ENCODE measurements at regions not wholly inside any gene's neighbourhood (a gene's known extent, or its start where the extent isn't known, plus 50 kb on each side); places are given as distances from the start of the nearest gene placed in this dataset.

- DNase-seq (ENCODE audit: low read depth), result no peak
- TF ChIP-seq CTCF (IDR thresholded peaks at IDR 0.05; ENCODE audit: insufficient read depth, low read depth, low read length, missing control alignments), result no peak
- H3K4me3 ChIP-seq (ENCODE audit: low read depth, low read length), result no peak overlapping the region
These were observed 178.7 kb downstream of the BMP7 start for GRCh38 chr20:57087705-57088104.

- TF ChIP-seq CTCF (IDR thresholded peaks at IDR 0.05; ENCODE audit: insufficient read depth, low read depth, low read length, missing control alignments), result no peak
- DNase-seq (ENCODE audit: low read depth), result no peak
- no peak overlapping the region for H3K4me3 ChIP-seq (ENCODE audit: low read depth, low read length)
These were observed 178.0 kb downstream of the BMP7 start for GRCh38 chr20:57088436-57088835.

- no peak overlapping the region for H3K4me3 ChIP-seq (ENCODE audit: low read depth, low read length)
- DNase-seq (ENCODE audit: low read depth), result peak; percentile 68
- TF ChIP-seq CTCF (IDR thresholded peaks at IDR 0.05; ENCODE audit: insufficient read depth, low read depth, low read length, missing control alignments), result peak; percentile 94
These were observed 176.7 kb downstream of the BMP7 start for GRCh38 chr20:57089699-57090144.

DNA sequence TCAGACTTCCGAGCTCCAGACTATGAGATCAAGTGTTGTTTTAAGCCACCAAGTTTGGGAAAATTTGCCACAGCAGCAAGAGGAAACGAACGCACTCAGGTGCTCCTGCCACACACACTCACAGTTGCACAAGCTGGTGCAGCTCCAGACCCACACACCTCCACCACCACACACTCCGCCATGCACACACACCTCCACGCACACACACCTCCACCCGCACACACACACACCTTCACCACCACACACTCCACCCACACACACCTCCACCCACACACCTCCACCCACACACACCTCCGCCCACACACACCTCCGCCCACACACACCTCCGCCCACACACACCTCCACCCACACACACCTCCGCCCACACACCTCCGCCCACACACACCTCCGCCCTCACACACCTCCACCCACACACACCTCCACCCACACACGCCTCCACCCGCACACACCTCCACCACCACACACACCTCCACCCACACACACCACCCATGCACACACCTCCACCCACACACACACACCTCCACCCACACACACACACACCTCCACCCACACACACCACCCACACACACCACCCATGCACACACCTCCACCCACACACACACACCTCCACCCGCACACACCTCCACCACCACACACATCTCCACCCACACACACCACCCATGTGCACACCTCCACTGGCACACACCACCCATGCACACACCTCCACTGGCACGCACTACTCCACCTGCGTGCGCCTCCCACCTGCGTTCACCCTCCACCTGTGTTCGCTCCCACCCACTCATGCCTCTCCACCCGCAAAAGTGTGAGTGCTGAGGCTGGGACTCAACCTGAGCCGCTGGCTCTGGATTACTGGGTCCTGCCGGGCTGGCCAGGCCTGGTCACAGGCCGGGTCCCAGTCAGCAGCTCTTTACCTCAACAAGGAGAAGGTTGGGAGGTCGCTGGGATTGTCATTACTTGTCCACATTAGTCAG is 175.6 kb downstream of the BMP7 start:
- no peak overlapping the region for H3K4me3 ChIP-seq (ENCODE audit: low read depth, low read length)
- no peak for TF ChIP-seq CTCF (IDR thresholded peaks at IDR 0.05; ENCODE audit: insufficient read depth, low read depth, low read length, missing control alignments)
- DNase-seq (ENCODE audit: low read depth), result no peak

GRCh38 chr20:57091748-57092111 is 174.7 kb downstream of the BMP7 start:
- no peak overlapping the region for H3K4me3 ChIP-seq (ENCODE audit: low read depth, low read length)
- DNase-seq (ENCODE audit: low read depth), result no peak
- TF ChIP-seq CTCF (IDR thresholded peaks at IDR 0.05; ENCODE audit: insufficient read depth, low read depth, low read length, missing control alignments), result no peak

DNA sequence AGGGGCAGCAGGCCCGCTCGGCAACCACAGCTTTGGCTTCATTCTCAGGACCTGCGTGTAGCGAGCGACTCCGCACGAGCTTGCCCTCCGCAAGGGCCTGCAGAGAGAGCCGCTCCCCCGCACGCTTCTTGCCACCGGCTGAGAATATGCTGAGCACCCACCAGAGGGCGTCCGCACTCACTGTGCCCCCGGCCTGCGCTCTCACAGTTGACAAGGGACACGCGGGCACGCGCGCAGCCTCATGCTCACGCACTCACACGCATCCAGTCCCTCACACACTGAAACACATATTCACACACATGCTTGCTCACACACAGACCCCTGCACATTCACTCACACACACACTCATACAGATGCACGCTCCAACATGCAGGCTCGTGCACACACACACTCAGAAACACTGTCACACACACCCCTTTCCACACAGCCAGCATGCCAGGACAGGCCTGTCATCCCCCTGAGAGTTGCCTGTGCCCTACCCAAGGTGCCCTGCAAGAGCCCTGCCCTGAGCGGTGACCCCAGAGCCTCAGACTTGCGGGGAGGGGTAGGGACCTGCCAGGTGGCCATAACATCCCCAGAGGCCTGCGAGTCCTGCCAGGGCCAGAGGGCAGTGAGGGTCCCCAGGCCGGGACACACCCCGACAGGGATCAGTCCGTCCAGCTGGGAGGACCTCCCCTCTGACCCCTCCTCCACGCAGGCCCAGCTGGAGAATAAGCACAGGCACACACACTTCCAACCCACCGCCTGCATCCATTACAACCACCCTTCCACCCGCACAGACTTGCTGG is 174.1 kb downstream of the BMP7 start:
- H3K4me3 ChIP-seq (ENCODE audit: low read depth, low read length), result no peak overlapping the region
- DNase-seq (ENCODE audit: low read depth), result peak; percentile 70
- TF ChIP-seq CTCF (IDR thresholded peaks at IDR 0.05; ENCODE audit: insufficient read depth, low read depth, low read length, missing control alignments), result peak; percentile 80
